HCT116 (cell line): ENCODE measurements at regions not wholly inside any gene's neighbourhood (a gene's known extent, or its start where the extent isn't known, plus 50 kb on each side); places are given as distances from the start of the nearest gene placed in this dataset.

Experiments used
- ATAC-seq: fragments of 200-7000 bp; cut with Tn5 transposase; 2 replicates; pipeline ENCODE4 v1.9.1; 2020; ENCODE audit warnings: mild to moderate bottlenecking, moderate library complexity
- BruUV-seq: library from RNA; stranded (reverse); fragments of 400-500 nt; replicated peaks from 2 replicates; lab custom pipeline; 2021; lab: Mats Ljungman, UMichigan
- CTCF ChIA-PET: fragments of 300-600 bp; sonication (Branson Sonifier 250); formaldehyde crosslinking; loops from one replicate; lab custom pipeline; 2021; ENCODE audit warnings: antibody characterized with exemption; lab: Charles Lee
- POLR2A ChIA-PET: fragments of 300-600, 350-600 bp; sonication (Branson Sonifier 250); formaldehyde crosslinking; loops from one replicate; lab custom pipeline; 2021; ENCODE audit warnings: antibody characterized with exemption; lab: Charles Lee
- RAD21 ChIA-PET, 2 experiments: fragments of 300-600 bp; sonication (Branson Sonifier 250); formaldehyde crosslinking; loops; one replicate each; lab custom pipeline; 2023; ENCODE audit warnings: low total read pairs in 2 of 2; ENCODE audit not compliant: uncharacterized antibody in 2 of 2, unreplicated experiment in 2 of 2, low non-redundant PET in 1 of 2; lab: Charles Lee
- DNase-seq: peaks from one replicate; pipeline ENCODE4 v3.0.0-alpha.2; 2010; ENCODE audit warnings: low read depth, low spot score
- H2AFZ ChIP-seq: fragments of 200-600 bp; shearing (Covaris generic), sonication (generic); 2 replicates; pipeline ENCODE4 v1.6.1; 2017; ENCODE audit warnings: low read depth, mixed run types, mixed read lengths, antibody characterized with exemption, low read length; ENCODE audit not compliant: poor library complexity, severe bottlenecking
- H3K27ac ChIP-seq: 2 replicates; pipeline ENCODE4 v1.5.1; 2012; ENCODE audit warnings: low read depth, low read length
- H3K27me3 ChIP-seq: fragments of 200-600 bp; sonication (generic); 2 replicates; pipeline ENCODE4 v1.6.1; 2016; ENCODE audit warnings: mixed run types, low read length, mixed read lengths; ENCODE audit not compliant: insufficient read depth
- H3K36me3 ChIP-seq, 2 experiments: fragments of 200-500 bp in 1 of 2; fragments of 200-600 bp in 1 of 2; sonication (Bioruptor generic) in 1 of 2; sonication (generic) in 1 of 2; 2 replicates each; pipeline versions ENCODE4 v1.5.1 to v1.6.1; 2014 to 2016; ENCODE audit warnings: low read length in 2 of 2, inconsistent platforms in 1 of 2, mixed read lengths in 1 of 2, mixed run types in 1 of 2; ENCODE audit not compliant: insufficient read depth in 2 of 2, control insufficient read depth in 1 of 2
- H3K4me1 ChIP-seq, 2 experiments: fragments of 200-600 bp in 1 of 2; sonication (generic) in 1 of 2; 2 replicates each; pipeline versions ENCODE4 v1.5.1 to v1.6.1; 2012 to 2017; ENCODE audit warnings: low read length in 2 of 2, inconsistent platforms in 1 of 2, mild to moderate bottlenecking in 1 of 2, mixed read lengths in 1 of 2, mixed run types in 1 of 2, moderate library complexity in 1 of 2; ENCODE audit not compliant: insufficient read depth in 2 of 2, control insufficient read depth in 1 of 2
- H3K4me2 ChIP-seq: fragments of 200-600 bp; sonication (generic); 2 replicates; pipeline ENCODE4 v1.6.1; 2017; ENCODE audit warnings: mixed run types, low read length, mixed read lengths
- H3K4me3 ChIP-seq, 2 experiments: fragments of 200-600 bp in 1 of 2; sonication (generic) in 1 of 2; replicated peaks in 1 of 2; 2 replicates each; pipeline ENCODE4 v1.5.1; 2011 to 2016; ENCODE audit warnings: low read length in 2 of 2, control low read depth in 1 of 2, low read depth in 1 of 2, mild to moderate bottlenecking in 1 of 2, mixed read lengths in 1 of 2, mixed run types in 1 of 2
- H3K79me2 ChIP-seq: fragments of 200-600 bp; sonication (generic); 2 replicates; pipeline ENCODE4 v1.6.1; 2017; ENCODE audit warnings: mild to moderate bottlenecking, mixed run types, low read length, moderate library complexity, mixed read lengths; ENCODE audit not compliant: insufficient read depth
- H3K9ac ChIP-seq: fragments of 200-600 bp; sonication (generic); 2 replicates; pipeline ENCODE4 v1.6.1; 2016; ENCODE audit warnings: low read length, mixed read lengths
- H3K9me2 ChIP-seq: fragments of 200-600 bp; sonication (generic), shearing (Covaris generic); 2 replicates; pipeline ENCODE4 v1.6.1; 2017; ENCODE audit warnings: mixed run types, mild to moderate bottlenecking, moderate library complexity; ENCODE audit not compliant: insufficient read depth
- H3K9me3 ChIP-seq, 2 experiments: fragments of 200-500 bp in 1 of 2; fragments of 200-600 bp in 1 of 2; sonication (Bioruptor generic) in 1 of 2; sonication (generic) in 1 of 2; 2 replicates each; pipeline ENCODE4 v1.6.1; 2014 to 2017; ENCODE audit warnings: low read length in 2 of 2, mixed read lengths in 2 of 2, inconsistent platforms in 1 of 2, low read depth in 1 of 2, mild to moderate bottlenecking in 1 of 2, mixed run types in 1 of 2, moderate library complexity in 1 of 2; ENCODE audit not compliant: control insufficient read depth in 1 of 2, insufficient read depth in 1 of 2
- H4K20me1 ChIP-seq: fragments of 200-600 bp; sonication (generic), shearing (Covaris generic); 2 replicates; pipeline ENCODE4 v1.6.1; 2017; ENCODE audit warnings: mixed run types, mild to moderate bottlenecking, moderate library complexity; ENCODE audit not compliant: insufficient read depth
- CEBPB ChIP-seq: IDR thresholded peaks from 2 replicates; pipeline ENCODE4 v1.6.1; 2012; ENCODE audit warnings: low read depth
- EGR1 ChIP-seq: IDR thresholded peaks from 2 replicates; pipeline ENCODE4 v1.6.1; 2012; ENCODE audit warnings: low read depth
- ELF1 ChIP-seq: IDR thresholded peaks from 2 replicates; pipeline ENCODE4 v1.6.1; 2012; ENCODE audit warnings: low read depth, borderline replicate concordance
- JUND ChIP-seq: IDR thresholded peaks from 2 replicates; pipeline ENCODE4 v1.6.1; 2012
- POLR2A ChIP-seq: IDR thresholded peaks from 2 replicates; pipeline ENCODE4 v1.7.0; 2011; ENCODE audit warnings: borderline replicate concordance; ENCODE audit not compliant: insufficient read depth, insufficient read length; ENCODE audit errors: extremely low read depth
- RAD21 ChIP-seq: IDR thresholded peaks from 2 replicates; pipeline ENCODE4 v1.6.1; 2012; ENCODE audit warnings: low read depth, mild to moderate bottlenecking
- SIN3A ChIP-seq: IDR thresholded peaks from 2 replicates; pipeline ENCODE4 v1.6.1; 2012; ENCODE audit warnings: low read depth
- SRF ChIP-seq: IDR thresholded peaks from 2 replicates; pipeline ENCODE4 v1.6.1; 2012; ENCODE audit warnings: low read depth
- TCF7L2 ChIP-seq: IDR thresholded peaks from 2 replicates; pipeline ENCODE4 v1.7.0; 2011; ENCODE audit warnings: borderline replicate concordance, inconsistent platforms; ENCODE audit not compliant: insufficient read depth, insufficient read length; ENCODE audit errors: extremely low read depth
- YY1 ChIP-seq: IDR thresholded peaks from 2 replicates; pipeline ENCODE4 v1.6.1; 2011; ENCODE audit warnings: low read length, low read depth, moderate library complexity, mild to moderate bottlenecking; ENCODE audit not compliant: insufficient replicate concordance; ENCODE audit errors: extremely low read depth
- ZFX ChIP-seq: fragments of 450-650 bp; IDR thresholded peaks from 2 replicates; pipeline ENCODE4 v1.6.1; 2017
- intact Hi-C: fragments of 100-400 bp; cut with micrococcal nuclease; formaldehyde crosslinking; loops from 2 replicates; pipeline ENCODE4 v1.10.0; 2022
- TF ChIP-seq, protein P1 (sequence below): IDR thresholded peaks from 2 replicates; pipeline ENCODE4 v1.6.1; 2012
- TF ChIP-seq, protein P2 (sequence below): IDR thresholded peaks from 2 replicates; pipeline ENCODE4 v1.6.1; 2012
- TF ChIP-seq, protein P3 (sequence below): IDR thresholded peaks from 2 replicates; pipeline ENCODE4 v1.6.1; 2012; ENCODE audit warnings: low read depth
- TF ChIP-seq, protein P4 (sequence below), 3 experiments: fragments of 200-600 bp in 1 of 3; sonication (generic) in 1 of 3; IDR thresholded peaks in 2 of 3; conservative IDR thresholded peaks in 1 of 3; 2 replicates each; pipeline ENCODE4 v1.5.1; 2012 to 2017; ENCODE audit warnings: low read depth in 2 of 3, low read length in 2 of 3, antibody characterized with exemption in 1 of 3, borderline replicate concordance in 1 of 3, control low read depth in 1 of 3, mild to moderate bottlenecking in 1 of 3, mixed read lengths in 1 of 3, mixed run types in 1 of 3, moderate library complexity in 1 of 3; ENCODE audit not compliant: insufficient read depth in 1 of 3
- TF ChIP-seq, protein P5 (sequence below): IDR thresholded peaks from 2 replicates; pipeline ENCODE4 v1.6.1; 2011; ENCODE audit warnings: mild to moderate bottlenecking, low read length, moderate library complexity; ENCODE audit not compliant: insufficient replicate concordance; ENCODE audit errors: extremely low read depth

DNA sequence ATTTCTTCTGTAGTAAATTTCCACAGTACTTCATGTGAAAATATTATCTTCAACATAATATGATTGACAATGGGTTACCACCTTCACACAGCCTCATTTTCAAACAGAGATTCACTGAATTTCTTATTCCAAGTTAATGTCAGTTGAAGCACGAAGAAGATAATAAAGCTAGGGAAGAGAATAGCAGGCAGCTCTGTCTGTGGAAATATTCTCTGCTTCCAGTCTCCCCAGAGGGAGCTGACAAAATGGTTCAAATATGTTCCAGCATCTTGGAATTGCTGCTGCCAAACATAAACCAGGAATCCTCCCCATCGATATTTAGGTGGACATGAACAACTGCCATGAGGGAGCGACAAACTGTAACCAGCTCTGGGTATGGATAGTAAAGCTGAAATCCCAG is 224.8 kb downstream of the GJA1 start (continued):
- TF ChIP-seq YY1: no peak
- no peak for TF ChIP-seq SRF
- TF ChIP-seq, protein P1, sequence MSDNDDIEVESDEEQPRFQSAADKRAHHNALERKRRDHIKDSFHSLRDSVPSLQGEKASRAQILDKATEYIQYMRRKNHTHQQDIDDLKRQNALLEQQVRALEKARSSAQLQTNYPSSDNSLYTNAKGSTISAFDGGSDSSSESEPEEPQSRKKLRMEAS: no peak
- TF ChIP-seq SIN3A: no peak
- TF ChIP-seq JUND: no peak
- TF ChIP-seq ZFX: no peak
- TF ChIP-seq, protein P2, sequence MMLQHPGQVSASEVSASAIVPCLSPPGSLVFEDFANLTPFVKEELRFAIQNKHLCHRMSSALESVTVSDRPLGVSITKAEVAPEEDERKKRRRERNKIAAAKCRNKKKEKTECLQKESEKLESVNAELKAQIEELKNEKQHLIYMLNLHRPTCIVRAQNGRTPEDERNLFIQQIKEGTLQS: no peak
- no peak for TF ChIP-seq CEBPB
- no peak for TF ChIP-seq RAD21
- TF ChIP-seq, all 23 proteins: peak for 0

DNA sequence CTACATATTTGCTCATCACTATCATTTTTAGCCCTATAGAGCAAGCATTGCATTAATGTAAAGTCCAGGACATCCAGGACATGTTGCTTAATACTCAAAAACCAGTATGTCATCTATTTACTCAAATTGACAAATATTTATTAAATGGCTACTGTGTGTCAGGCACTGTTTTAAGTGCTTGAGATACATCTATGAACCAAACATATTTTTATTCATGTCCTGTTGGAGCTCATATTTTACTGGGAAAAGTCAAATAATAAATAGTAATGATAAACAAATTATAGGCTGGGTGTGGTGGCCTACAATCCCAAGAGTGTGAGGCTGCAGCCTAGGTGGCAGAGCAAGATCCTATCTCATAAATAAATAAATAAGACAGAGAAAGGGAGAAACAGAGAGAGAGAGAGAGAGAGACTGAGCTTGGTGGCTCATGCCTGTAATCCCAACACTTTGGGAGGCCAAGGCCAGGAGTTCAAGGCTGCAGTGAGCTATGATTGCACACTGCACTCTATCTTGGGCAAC is 227.9 kb downstream of the GJA1 start:
- Histone ChIP-seq H3K36me3 (no peaks in the 10 kb centered on the region), H3K4me3 (no peak overlapping the region), H3K9me3 (no peaks in the 10 kb centered on the region), H3K27me3 (no peaks in the 10 kb centered on the region), H4K20me1 (no peaks in the 10 kb centered on the region), H3K27ac (no peak overlapping the region), H3K4me2 (no peak overlapping the region), H3K9me2 (no peaks in the 10 kb centered on the region), H2AFZ (no peak overlapping the region), H3K79me2 (no peaks in the 10 kb centered on the region), H3K9ac (no peak overlapping the region), H3K4me1 (peaks cover 8 to 18% of the 10 kb centered on the region in 2 experiments)
- TF ChIP-seq SRF (no peak), EGR1 (no peak), TCF7L2 (no peak), CEBPB (no peak), ZFX (no peak), ELF1 (no peak), POLR2A (no peak)
- TF ChIP-seq, protein P3, sequence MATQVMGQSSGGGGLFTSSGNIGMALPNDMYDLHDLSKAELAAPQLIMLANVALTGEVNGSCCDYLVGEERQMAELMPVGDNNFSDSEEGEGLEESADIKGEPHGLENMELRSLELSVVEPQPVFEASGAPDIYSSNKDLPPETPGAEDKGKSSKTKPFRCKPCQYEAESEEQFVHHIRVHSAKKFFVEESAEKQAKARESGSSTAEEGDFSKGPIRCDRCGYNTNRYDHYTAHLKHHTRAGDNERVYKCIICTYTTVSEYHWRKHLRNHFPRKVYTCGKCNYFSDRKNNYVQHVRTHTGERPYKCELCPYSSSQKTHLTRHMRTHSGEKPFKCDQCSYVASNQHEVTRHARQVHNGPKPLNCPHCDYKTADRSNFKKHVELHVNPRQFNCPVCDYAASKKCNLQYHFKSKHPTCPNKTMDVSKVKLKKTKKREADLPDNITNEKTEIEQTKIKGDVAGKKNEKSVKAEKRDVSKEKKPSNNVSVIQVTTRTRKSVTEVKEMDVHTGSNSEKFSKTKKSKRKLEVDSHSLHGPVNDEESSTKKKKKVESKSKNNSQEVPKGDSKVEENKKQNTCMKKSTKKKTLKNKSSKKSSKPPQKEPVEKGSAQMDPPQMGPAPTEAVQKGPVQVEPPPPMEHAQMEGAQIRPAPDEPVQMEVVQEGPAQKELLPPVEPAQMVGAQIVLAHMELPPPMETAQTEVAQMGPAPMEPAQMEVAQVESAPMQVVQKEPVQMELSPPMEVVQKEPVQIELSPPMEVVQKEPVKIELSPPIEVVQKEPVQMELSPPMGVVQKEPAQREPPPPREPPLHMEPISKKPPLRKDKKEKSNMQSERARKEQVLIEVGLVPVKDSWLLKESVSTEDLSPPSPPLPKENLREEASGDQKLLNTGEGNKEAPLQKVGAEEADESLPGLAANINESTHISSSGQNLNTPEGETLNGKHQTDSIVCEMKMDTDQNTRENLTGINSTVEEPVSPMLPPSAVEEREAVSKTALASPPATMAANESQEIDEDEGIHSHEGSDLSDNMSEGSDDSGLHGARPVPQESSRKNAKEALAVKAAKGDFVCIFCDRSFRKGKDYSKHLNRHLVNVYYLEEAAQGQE: no peak
- TF ChIP-seq, protein P4, sequence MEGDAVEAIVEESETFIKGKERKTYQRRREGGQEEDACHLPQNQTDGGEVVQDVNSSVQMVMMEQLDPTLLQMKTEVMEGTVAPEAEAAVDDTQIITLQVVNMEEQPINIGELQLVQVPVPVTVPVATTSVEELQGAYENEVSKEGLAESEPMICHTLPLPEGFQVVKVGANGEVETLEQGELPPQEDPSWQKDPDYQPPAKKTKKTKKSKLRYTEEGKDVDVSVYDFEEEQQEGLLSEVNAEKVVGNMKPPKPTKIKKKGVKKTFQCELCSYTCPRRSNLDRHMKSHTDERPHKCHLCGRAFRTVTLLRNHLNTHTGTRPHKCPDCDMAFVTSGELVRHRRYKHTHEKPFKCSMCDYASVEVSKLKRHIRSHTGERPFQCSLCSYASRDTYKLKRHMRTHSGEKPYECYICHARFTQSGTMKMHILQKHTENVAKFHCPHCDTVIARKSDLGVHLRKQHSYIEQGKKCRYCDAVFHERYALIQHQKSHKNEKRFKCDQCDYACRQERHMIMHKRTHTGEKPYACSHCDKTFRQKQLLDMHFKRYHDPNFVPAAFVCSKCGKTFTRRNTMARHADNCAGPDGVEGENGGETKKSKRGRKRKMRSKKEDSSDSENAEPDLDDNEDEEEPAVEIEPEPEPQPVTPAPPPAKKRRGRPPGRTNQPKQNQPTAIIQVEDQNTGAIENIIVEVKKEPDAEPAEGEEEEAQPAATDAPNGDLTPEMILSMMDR (IDR thresholded peaks at IDR 0.05 in 2 of 3, conservative IDR thresholded peaks at IDR 0.05 in 1 of 3; ENCODE audit: borderline replicate concordance in 1 of 3, insufficient read depth in 1 of 3, low read depth in 2 of 3, low read length in 2 of 3): no peak
- TF ChIP-seq, protein P5, sequence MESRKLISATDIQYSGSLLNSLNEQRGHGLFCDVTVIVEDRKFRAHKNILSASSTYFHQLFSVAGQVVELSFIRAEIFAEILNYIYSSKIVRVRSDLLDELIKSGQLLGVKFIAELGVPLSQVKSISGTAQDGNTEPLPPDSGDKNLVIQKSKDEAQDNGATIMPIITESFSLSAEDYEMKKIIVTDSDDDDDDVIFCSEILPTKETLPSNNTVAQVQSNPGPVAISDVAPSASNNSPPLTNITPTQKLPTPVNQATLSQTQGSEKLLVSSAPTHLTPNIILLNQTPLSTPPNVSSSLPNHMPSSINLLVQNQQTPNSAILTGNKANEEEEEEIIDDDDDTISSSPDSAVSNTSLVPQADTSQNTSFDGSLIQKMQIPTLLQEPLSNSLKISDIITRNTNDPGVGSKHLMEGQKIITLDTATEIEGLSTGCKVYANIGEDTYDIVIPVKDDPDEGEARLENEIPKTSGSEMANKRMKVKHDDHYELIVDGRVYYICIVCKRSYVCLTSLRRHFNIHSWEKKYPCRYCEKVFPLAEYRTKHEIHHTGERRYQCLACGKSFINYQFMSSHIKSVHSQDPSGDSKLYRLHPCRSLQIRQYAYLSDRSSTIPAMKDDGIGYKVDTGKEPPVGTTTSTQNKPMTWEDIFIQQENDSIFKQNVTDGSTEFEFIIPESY: no peak
- TF ChIP-seq, protein P1: no peak
- DNase-seq (no peak), ATAC-seq (no peak)
- no TSS peak for BruUV-seq
- ChIA-PET CTCF (no interaction called here), RAD21 (no interaction called here), POLR2A (no interaction called here)
- intact Hi-C loops: no loop called here
